H1 (cell line): ENCODE measurements at regions not wholly inside any gene's neighbourhood (a gene's known extent, or its start where the extent isn't known, plus 50 kb on each side); places are given as distances from the start of the nearest gene placed in this dataset.

ENCODE experiments used
- CTCF ChIA-PET: fragments of 300-600 bp; sonication (Branson Sonifier 250); formaldehyde crosslinking; loops from one replicate; lab custom pipeline; 2021; ENCODE audit not compliant: partially characterized antibody; lab: Charles Lee
- POLR2A ChIA-PET: fragments of 300-600 bp; sonication (Branson Sonifier 250); formaldehyde crosslinking; loops from one replicate; lab custom pipeline; 2021; ENCODE audit warnings: inconsistent platforms; ENCODE audit not compliant: partially characterized antibody; lab: Charles Lee
- DNase-seq, 2 experiments: peaks; one replicate each; pipeline versions ENCODE4 v3.0.0 to v3.0.0-alpha.2; 2010 to 2022; ENCODE audit warnings: low spot score in 2 of 2, low read depth in 1 of 2, mixed read lengths in 1 of 2
- FAIRE-seq: peaks from 2 replicates; lab custom pipeline; 2011; peaks lifted over from hg19 to GRCh38; lab: Jason Lieb, UNC
- H2AFZ ChIP-seq: 2 replicates; pipeline ENCODE4 v1.8.1; 2012; ENCODE audit warnings: low read length, inconsistent platforms
- H2AK5ac ChIP-seq: 2 replicates; pipeline ENCODE4 v1.6.1; 2013; ENCODE audit warnings: low read depth, low read length
- H2BK120ac ChIP-seq: replicated peaks from 2 replicates; pipeline ENCODE3; 2013; ENCODE audit warnings: low read depth, low read length, inconsistent platforms
- H2BK12ac ChIP-seq: 2 replicates; pipeline ENCODE4 v1.6.1; 2013; ENCODE audit warnings: low read depth, low read length
- H2BK15ac ChIP-seq: 2 replicates; pipeline ENCODE4 v1.6.1; 2013; ENCODE audit warnings: low read length
- H2BK20ac ChIP-seq: 2 replicates; pipeline ENCODE4 v1.6.1; 2013; ENCODE audit warnings: low read length
- H2BK5ac ChIP-seq: 2 replicates; pipeline ENCODE4 v1.6.1; 2013; ENCODE audit warnings: low read depth, low read length
- H3K14ac ChIP-seq: 2 replicates; pipeline ENCODE4 v1.6.1; 2013; ENCODE audit warnings: inconsistent platforms; ENCODE audit not compliant: insufficient read length
- H3K18ac ChIP-seq: 2 replicates; pipeline ENCODE4 v1.6.1; 2013; ENCODE audit warnings: low read length; ENCODE audit errors: extremely low read depth
- H3K23ac ChIP-seq: 2 replicates; pipeline ENCODE4 v1.6.1; 2013; ENCODE audit warnings: inconsistent platforms; ENCODE audit not compliant: insufficient read length
- H3K23me2 ChIP-seq: 2 replicates; pipeline ENCODE4 v1.6.1; 2013; ENCODE audit warnings: low read depth, low read length
- H3K27ac ChIP-seq: 2 replicates; pipeline ENCODE4 v1.6.1; 2011; ENCODE audit warnings: low read depth, low read length, inconsistent platforms
- H3K27me3 ChIP-seq, 4 experiments: replicated peaks in 1 of 4; 1 replicate in 1 of 4; 2 replicates in 3 of 4; pipeline versions ENCODE4 v1.6.1 to v1.8.1; 2011 to 2013; ENCODE audit warnings: low read length in 3 of 4, mild to moderate bottlenecking in 3 of 4, inconsistent platforms in 2 of 4, mixed read lengths in 2 of 4, moderate library complexity in 1 of 4; ENCODE audit not compliant: control insufficient read depth in 3 of 4, insufficient read depth in 3 of 4; ENCODE audit errors: extremely low read depth in 1 of 4
- H3K36me3 ChIP-seq, 4 experiments: 2 replicates each; pipeline versions ENCODE4 v1.6.1 to v1.8.1; 2011 to 2013; ENCODE audit warnings: mild to moderate bottlenecking in 4 of 4, low read length in 3 of 4, moderate library complexity in 2 of 4, control low read depth in 1 of 4, inconsistent platforms in 1 of 4; ENCODE audit not compliant: insufficient read depth in 4 of 4, control insufficient read depth in 2 of 4
- H3K4ac ChIP-seq: replicated peaks from 2 replicates; pipeline ENCODE3; 2013; ENCODE audit warnings: low read length, low read depth, mixed read lengths, inconsistent platforms; ENCODE audit not compliant: insufficient read length
- H3K4me1 ChIP-seq, 4 experiments: replicated peaks in 1 of 4; 1 replicate in 1 of 4; 2 replicates in 3 of 4; pipeline versions ENCODE4 v1.6.1 to v1.8.1; 2011 to 2013; ENCODE audit warnings: low read length in 3 of 4, inconsistent platforms in 2 of 4, mixed read lengths in 1 of 4; ENCODE audit not compliant: insufficient read depth in 4 of 4, control insufficient read depth in 3 of 4
- H3K4me2 ChIP-seq, 2 experiments: 2 replicates each; pipeline versions ENCODE4 v1.6.1 to v1.8.1; 2011 to 2013; ENCODE audit warnings: low read depth in 2 of 2, low read length in 2 of 2, control low read depth in 1 of 2, inconsistent platforms in 1 of 2, mild to moderate bottlenecking in 1 of 2; ENCODE audit not compliant: insufficient read depth in 1 of 2
- H3K4me3 ChIP-seq, 4 experiments: fragments of 200-600, 300-600 bp in 1 of 4; sonication (generic), shearing (Covaris generic), sonication (Bioruptor Twin) in 1 of 4; 2 replicates each; pipeline versions ENCODE4 v1.5.1 to v1.8.1; 2011 to 2016; ENCODE audit warnings: low read length in 4 of 4, low read depth in 3 of 4, control low read depth in 2 of 4, inconsistent platforms in 2 of 4, mild to moderate bottlenecking in 2 of 4, mixed read lengths in 1 of 4, moderate library complexity in 1 of 4; ENCODE audit not compliant: insufficient read depth in 2 of 4; ENCODE audit errors: extremely low read depth in 1 of 4
- H3K56ac ChIP-seq: replicated peaks from 2 replicates; pipeline ENCODE3; 2013; ENCODE audit warnings: low read depth, mild to moderate bottlenecking, mixed read lengths, low read length, inconsistent platforms; ENCODE audit not compliant: insufficient read length
- H3K79me1 ChIP-seq: 2 replicates; pipeline ENCODE4 v1.6.1; 2013; ENCODE audit warnings: low read depth, low read length, control low read depth
- H3K79me2 ChIP-seq, 2 experiments: 2 replicates each; pipeline versions ENCODE4 v1.6.1 to v1.8.1; 2012 to 2013; ENCODE audit warnings: low read length in 2 of 2, mild to moderate bottlenecking in 2 of 2, inconsistent platforms in 1 of 2; ENCODE audit not compliant: insufficient read depth in 2 of 2, control insufficient read depth in 1 of 2
- H3K9ac ChIP-seq, 4 experiments: replicated peaks in 1 of 4; 1 replicate in 1 of 4; 2 replicates in 3 of 4; pipeline versions ENCODE4 v1.6.1 to v1.8.1; 2011 to 2013; ENCODE audit warnings: low read depth in 3 of 4, low read length in 3 of 4, control low read depth in 2 of 4, mild to moderate bottlenecking in 2 of 4, moderate library complexity in 2 of 4, inconsistent platforms in 1 of 4; ENCODE audit errors: extremely low read depth in 1 of 4
- H3K9me3 ChIP-seq, 2 experiments: 2 replicates each; pipeline versions ENCODE4 v1.6.1 to v1.8.1; 2012 to 2013; ENCODE audit warnings: mild to moderate bottlenecking in 2 of 2, moderate library complexity in 2 of 2, control low read depth in 1 of 2, inconsistent platforms in 1 of 2, low read depth in 1 of 2, low read length in 1 of 2, mixed read lengths in 1 of 2; ENCODE audit not compliant: insufficient read depth in 2 of 2
- H4K20me1 ChIP-seq, 2 experiments: replicated peaks in 1 of 2; 2 replicates each; pipeline versions ENCODE3 to v1.8.1; 2011 to 2013; ENCODE audit warnings: inconsistent platforms in 2 of 2, low read length in 2 of 2, mild to moderate bottlenecking in 1 of 2; ENCODE audit not compliant: insufficient read depth in 2 of 2, control insufficient read depth in 1 of 2
- H4K5ac ChIP-seq: 2 replicates; pipeline ENCODE4 v1.6.1; 2013; ENCODE audit warnings: low read length, low read depth, mixed read lengths, inconsistent platforms; ENCODE audit not compliant: insufficient read length
- H4K8ac ChIP-seq: 2 replicates; pipeline ENCODE4 v1.8.0; 2013; ENCODE audit warnings: mild to moderate bottlenecking, moderate library complexity, low read length, inconsistent platforms; ENCODE audit not compliant: insufficient read depth; ENCODE audit errors: extremely low read depth
- H4K91ac ChIP-seq: replicated peaks from 2 replicates; pipeline ENCODE3; 2013; ENCODE audit warnings: low read length, mixed read lengths, inconsistent platforms; ENCODE audit not compliant: insufficient read length
- CBX5 ChIP-seq: fragments of 300-800, 300-1000 bp; sonication (generic); IDR thresholded peaks from 2 replicates; pipeline ENCODE4 v1.7.1; 2016; ENCODE audit warnings: antibody characterized with exemption, low read length, low read depth
- CBX8 ChIP-seq: fragments of 300-800, 300-1000 bp; sonication (generic); IDR thresholded peaks from 2 replicates; pipeline ENCODE4 v1.7.1; 2016; ENCODE audit warnings: low read depth, low read length, borderline replicate concordance
- CEBPB ChIP-seq: IDR thresholded peaks from 2 replicates; pipeline ENCODE4 v1.6.1; 2012; ENCODE audit warnings: low read depth, low read length
- JUND ChIP-seq: IDR thresholded peaks from 2 replicates; pipeline ENCODE4 v1.6.1; 2011; ENCODE audit warnings: mild to moderate bottlenecking, improper control_type of control experiment, low read length
- KDM5A ChIP-seq: fragments of 200-600 bp; IDR thresholded peaks from 2 replicates; pipeline ENCODE4 v1.7.1; 2012; ENCODE audit warnings: mild to moderate bottlenecking, low read length, inconsistent platforms, mixed read lengths
- RFX5 ChIP-seq: IDR thresholded peaks from 2 replicates; pipeline ENCODE4 v1.6.1; 2011; ENCODE audit warnings: low read depth, low read length, improper control_type of control experiment, borderline replicate concordance
- RXRA ChIP-seq: IDR thresholded peaks from 2 replicates; pipeline ENCODE4 v1.6.1; 2011; ENCODE audit warnings: low read depth, mild to moderate bottlenecking, low read length, moderate library complexity; ENCODE audit not compliant: insufficient read depth
- SAP30 ChIP-seq: fragments of 300-600 bp; sonication (generic); IDR thresholded peaks from 2 replicates; pipeline ENCODE4 v1.7.1; 2012; ENCODE audit warnings: low read length, moderate library complexity, mild to moderate bottlenecking, inconsistent platforms; ENCODE audit not compliant: insufficient read depth, insufficient replicate concordance
- SRF ChIP-seq: IDR thresholded peaks from 2 replicates; pipeline ENCODE4 v1.6.1; 2011; ENCODE audit warnings: mild to moderate bottlenecking, low read depth, low read length, moderate library complexity
- SUZ12 ChIP-seq: fragments of 200-600 bp; sonication (generic); IDR thresholded peaks from 2 replicates; pipeline ENCODE4 v1.6.1; 2012; ENCODE audit warnings: mild to moderate bottlenecking, inconsistent platforms, low read length, moderate library complexity, mixed read lengths
- YY1 ChIP-seq: IDR thresholded peaks from 2 replicates; pipeline ENCODE4 v1.6.1; 2011; ENCODE audit warnings: low read depth, mild to moderate bottlenecking, low read length
- WGBS, 2 experiments: shearing (Covaris generic) in 1 of 2; methylation state at CpG; one replicate each; pipeline versions ENCODE4 v1.1.6 to v1.1.7; 2013 to 2015; ENCODE audit warnings: low lambda C conversion rate in 2 of 2, mixed read lengths in 2 of 2, inconsistent platforms in 1 of 2, low coverage in 1 of 2, missing lambda C conversion rate in 1 of 2; ENCODE audit not compliant: insufficient replicate concordance in 2 of 2, insufficient coverage in 1 of 2, insufficient read length in 1 of 2; ENCODE audit errors: extremely low coverage in 1 of 2, missing lambda C conversion rate in 1 of 2; 5-methylcytosine and 5-hydroxymethylcytosine counted together
- TF ChIP-seq, protein P1 (sequence below): IDR thresholded peaks from 2 replicates; pipeline ENCODE4 v1.6.1; 2011; ENCODE audit warnings: low read depth, mild to moderate bottlenecking, low read length; ENCODE audit not compliant: insufficient read depth
- TF ChIP-seq, protein P2 (sequence below): IDR thresholded peaks from 2 replicates; pipeline ENCODE4 v1.6.1; 2012; ENCODE audit warnings: low read length, inconsistent platforms

DNA sequence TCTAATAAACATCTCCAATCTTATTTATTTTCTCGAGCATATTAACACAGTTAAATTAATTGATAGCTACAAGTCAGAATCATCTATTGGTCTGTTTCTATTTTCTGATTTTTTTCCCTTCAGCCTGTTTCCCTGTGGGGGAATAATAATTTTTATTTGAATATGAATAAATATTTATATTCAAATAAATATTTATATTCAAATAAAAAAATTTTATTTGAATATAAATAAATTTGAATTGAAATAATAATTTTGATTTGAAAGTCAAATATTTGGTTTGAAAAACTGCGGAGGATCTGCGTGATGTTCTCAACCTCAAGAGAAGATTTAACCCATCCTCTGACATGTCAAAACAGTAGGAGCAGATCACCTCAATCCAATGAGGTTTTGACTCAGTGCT is 380.1 kb upstream of the MEIS2 start:
- Histone ChIP-seq H3K4ac (no peak overlapping the region), H3K23me2 (peaks cover 2% of the 10 kb centered on the region; the same call in 1 of the 2 replicates), H3K79me2 (no peaks in the 10 kb centered on the region), H3K56ac (no peak overlapping the region), H2BK120ac (no peak overlapping the region), H3K27me3 (no peaks in the 10 kb centered on the region), H3K14ac (no peak overlapping the region), H3K23ac (no peak overlapping the region), H3K9ac (no peak overlapping the region), H3K4me2 (no peak overlapping the region), H3K36me3 (no peaks in the 10 kb centered on the region), H2BK15ac (no peak overlapping the region), H2BK12ac (no peak overlapping the region), H2AFZ (no peak overlapping the region), H3K9me3 (0 out of 4 replicates have a peak, but pooled peaks cover 0 to 6% of the 10 kb centered on the region in 2 experiments), H4K20me1 (no peaks in the 10 kb centered on the region), H3K4me1 (no peaks in the 10 kb centered on the region), H4K91ac (no peak overlapping the region), H3K27ac (no peak overlapping the region), H2BK20ac (no peak overlapping the region), H3K18ac (no peak overlapping the region), H4K5ac (no peak overlapping the region), H3K4me3 (no peak overlapping the region), H2AK5ac (no peak overlapping the region), H4K8ac (no peak overlapping the region), H2BK5ac (no peak overlapping the region), H3K79me1 (no peaks in the 10 kb centered on the region)
- FAIRE-seq: no peak
- POLR2A ChIA-PET: no interaction called here
- no peak for DNase-seq
- WGBS, 2 experiments: 63% methylated on average over 3 of the region's 3 CpGs; no CpG with 5 or more reads in 1 of the 2 experiments
- CTCF ChIA-PET: no interaction called here
- TF ChIP-seq YY1 (no peak), CBX8 (no peak), SAP30 (no peak), RFX5 (no peak), KDM5A (no peak), CEBPB (no peak), JUND (no peak), SUZ12 (no peak), SRF (no peak), CBX5 (no peak), RXRA (no peak)
- TF ChIP-seq, protein P1, sequence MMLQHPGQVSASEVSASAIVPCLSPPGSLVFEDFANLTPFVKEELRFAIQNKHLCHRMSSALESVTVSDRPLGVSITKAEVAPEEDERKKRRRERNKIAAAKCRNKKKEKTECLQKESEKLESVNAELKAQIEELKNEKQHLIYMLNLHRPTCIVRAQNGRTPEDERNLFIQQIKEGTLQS: no peak
- TF ChIP-seq, protein P2, sequence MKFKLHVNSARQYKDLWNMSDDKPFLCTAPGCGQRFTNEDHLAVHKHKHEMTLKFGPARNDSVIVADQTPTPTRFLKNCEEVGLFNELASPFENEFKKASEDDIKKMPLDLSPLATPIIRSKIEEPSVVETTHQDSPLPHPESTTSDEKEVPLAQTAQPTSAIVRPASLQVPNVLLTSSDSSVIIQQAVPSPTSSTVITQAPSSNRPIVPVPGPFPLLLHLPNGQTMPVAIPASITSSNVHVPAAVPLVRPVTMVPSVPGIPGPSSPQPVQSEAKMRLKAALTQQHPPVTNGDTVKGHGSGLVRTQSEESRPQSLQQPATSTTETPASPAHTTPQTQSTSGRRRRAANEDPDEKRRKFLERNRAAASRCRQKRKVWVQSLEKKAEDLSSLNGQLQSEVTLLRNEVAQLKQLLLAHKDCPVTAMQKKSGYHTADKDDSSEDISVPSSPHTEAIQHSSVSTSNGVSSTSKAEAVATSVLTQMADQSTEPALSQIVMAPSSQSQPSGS: no peak
